GM12873 (cell line): ENCODE measurements at regions not wholly inside any gene's neighbourhood (a gene's known extent, or its start where the extent isn't known, plus 50 kb on each side); places are given as distances from the start of the nearest gene placed in this dataset.

Experiments used
- CTCF ChIP-seq: IDR thresholded peaks from 2 replicates; pipeline ENCODE4 v1.5.1; 2012; ENCODE audit warnings: low read depth, mild to moderate bottlenecking, moderate library complexity, low read length, control low read depth; ENCODE audit not compliant: insufficient read depth; ENCODE audit errors: missing control alignments

- TF ChIP-seq CTCF, result no peak
Measured at GRCh38 chr2:10246370-10246769, 56.3 kb upstream of the HPCAL1 start.

- TF ChIP-seq CTCF, result no peak
Measured at GRCh38 chr2:10246831-10247230, 55.9 kb upstream of the HPCAL1 start.

DNA sequence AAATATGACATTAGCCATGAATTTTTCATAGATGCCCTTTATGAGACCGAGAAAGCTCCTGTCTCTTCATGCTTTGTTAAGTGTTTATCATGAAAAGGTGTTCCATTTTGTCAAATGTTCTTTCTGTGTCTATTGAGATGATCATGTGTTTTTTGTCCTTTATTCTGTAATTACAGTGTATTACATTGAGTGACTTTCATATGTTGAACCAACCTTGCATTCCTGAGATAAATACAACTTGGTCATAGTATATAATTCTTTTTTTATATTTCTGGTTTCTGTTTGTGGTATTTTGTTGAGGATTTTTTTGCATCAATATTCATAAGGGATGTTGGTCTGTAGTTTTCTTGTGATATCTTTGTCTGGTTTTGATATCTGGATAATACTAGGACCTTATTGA is 52.9 kb upstream of the HPCAL1 start:
- no peak for TF ChIP-seq CTCF

GRCh38 chr2:10252224-10252623 is 50.5 kb upstream of the HPCAL1 start:
- TF ChIP-seq CTCF, result no peak

GRCh38 chr2:10252661-10253060 is 50.0 kb upstream of the HPCAL1 start:
- no peak for TF ChIP-seq CTCF
